HG03565 (cell line): ENCODE measurements at regions not wholly inside any gene's neighbourhood (a gene's known extent, or its start where the extent isn't known, plus 50 kb on each side); places are given as distances from the start of the nearest gene placed in this dataset.

Experiments
- ATAC-seq: cut with Tn5 transposase; IDR thresholded peaks from one replicate; pipeline ENCODE4 v1.9.1; 2021; ENCODE audit warnings: mild to moderate bottlenecking, moderate library complexity; ENCODE audit not compliant: unreplicated experiment

- no peak for ATAC-seq
Measured at GRCh38 chr20:11539450-11539849, 378.2 kb upstream of the BTBD3 start.

GRCh38 chr20:11540558-11540957, 377.1 kb upstream of the BTBD3 start:
- no peak for ATAC-seq

GRCh38 chr20:11542645-11543044, 375.0 kb upstream of the BTBD3 start:
- no peak for ATAC-seq

- ATAC-seq, result no peak
Measured at GRCh38 chr20:11544029-11544678, 373.5 kb upstream of the BTBD3 start.

- ATAC-seq, result no peak
Measured at GRCh38 chr20:11546939-11547338, 370.8 kb upstream of the BTBD3 start.

GRCh38 chr20:11549172-11550103, 368.3 kb upstream of the BTBD3 start:
- ATAC-seq, result no peak

GRCh38 chr20:11550657-11551338, 366.9 kb upstream of the BTBD3 start:
- ATAC-seq, result no peak

GRCh38 chr20:11551479-11551878, 366.2 kb upstream of the BTBD3 start:
- no peak for ATAC-seq

GRCh38 chr20:11553603-11554002, 364.1 kb upstream of the BTBD3 start:
- no peak for ATAC-seq

- no peak for ATAC-seq
Measured at GRCh38 chr20:11555510-11555909, 362.2 kb upstream of the BTBD3 start.

GRCh38 chr20:11556410-11556809, 361.3 kb upstream of the BTBD3 start:
- no peak for ATAC-seq

GRCh38 chr20:11564491-11564890, 353.2 kb upstream of the BTBD3 start:
- no peak for ATAC-seq

- no peak for ATAC-seq
Measured at GRCh38 chr20:11569163-11569562, 348.5 kb upstream of the BTBD3 start.

- ATAC-seq, result no peak
Measured at GRCh38 chr20:11573507-11573906, 344.2 kb upstream of the BTBD3 start.

GRCh38 chr20:11581271-11581670, 336.4 kb upstream of the BTBD3 start:
- ATAC-seq, result no peak

GRCh38 chr20:11582060-11582459, 335.6 kb upstream of the BTBD3 start:
- ATAC-seq, result no peak

GRCh38 chr20:11585752-11586352, 331.8 kb upstream of the BTBD3 start:
- ATAC-seq, result no peak

- no peak for ATAC-seq
Measured at GRCh38 chr20:11588875-11589274, 328.8 kb upstream of the BTBD3 start.

GRCh38 chr20:11591965-11592364, 325.7 kb upstream of the BTBD3 start:
- no peak for ATAC-seq

- ATAC-seq, result no peak
Measured at GRCh38 chr20:11604339-11604738, 313.4 kb upstream of the BTBD3 start.

GRCh38 chr20:11607047-11607446, 310.6 kb upstream of the BTBD3 start:
- ATAC-seq, result no peak
